Thoracic aorta (tissue), 2 donors: ENCODE measurements at regions not wholly inside any gene's neighbourhood (a gene's known extent, or its start where the extent isn't known, plus 50 kb on each side); places are given as distances from the start of the nearest gene placed in this dataset.

Source experiments
- ATAC-seq: fragments of 150-250 bp; one replicate; pipeline ENCODE4 v1.8.0; 2017; ENCODE audit warnings: low read depth; ENCODE audit not compliant: insufficient number of reproducible peaks, low FRiP score
- DNase-seq: peaks from one replicate; pipeline ENCODE4 v3.0.0-alpha.2; 2020; ENCODE audit warnings: low spot score
- H3K27ac ChIP-seq, 2 donors: fragments of 200-600 bp; sonication (generic); 1 replicate in 1 of 2; 2 replicates in 1 of 2; pipeline ENCODE4 v1.5.1; 2016; ENCODE audit warnings: mild to moderate bottlenecking in 2 of 2, moderate library complexity in 2 of 2
- H3K27me3 ChIP-seq: fragments of 200-600 bp; sonication (generic); replicated peaks from 2 replicates; pipeline ENCODE4 v1.6.0; 2016; ENCODE audit warnings: mild to moderate bottlenecking; ENCODE audit not compliant: insufficient read depth
- H3K36me3 ChIP-seq: fragments of 200-600 bp; sonication (generic); one replicate; pipeline ENCODE4 v1.5.1; 2016
- H3K4me1 ChIP-seq, 2 donors: fragments of 200-600 bp; sonication (generic); 1 replicate in 1 of 2; 2 replicates in 1 of 2; pipeline versions ENCODE4 v1.5.1 to v1.6.0; 2016; ENCODE audit warnings: low read depth in 2 of 2, mild to moderate bottlenecking in 1 of 2; ENCODE audit not compliant: control insufficient read depth in 1 of 2
- H3K4me3 ChIP-seq: fragments of 200-600 bp; sonication (generic); 2 replicates; pipeline ENCODE4 v1.5.1; 2016; ENCODE audit warnings: mild to moderate bottlenecking
- H3K9me3 ChIP-seq: fragments of 200-600 bp; sonication (generic); 2 replicates; pipeline ENCODE4 v1.5.1; 2016
- TF ChIP-seq, protein P1 (sequence below): fragments of 200-600 bp; sonication (generic); IDR thresholded peaks from one replicate; pipeline ENCODE4 v1.5.1; 2019; ENCODE audit warnings: antibody characterized with exemption

DNA sequence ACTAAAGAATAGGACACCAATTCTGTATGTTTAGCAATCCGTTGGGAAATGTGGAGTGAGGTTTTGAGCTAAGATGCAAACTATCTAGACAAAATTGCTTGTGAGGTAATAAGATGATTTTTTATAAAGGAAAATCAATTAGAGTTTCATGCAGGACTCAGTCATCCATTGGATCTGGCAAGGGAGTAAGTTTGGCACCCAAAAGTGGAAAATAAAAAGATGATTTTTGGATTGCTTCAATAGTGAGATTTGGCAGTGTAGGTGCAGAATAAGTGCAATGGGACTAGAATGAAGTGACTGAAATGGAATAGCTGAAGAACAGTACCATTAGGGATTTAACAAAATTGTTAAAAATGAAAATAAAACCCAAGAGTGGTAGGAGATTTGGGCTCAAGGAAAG, 290.5 kb upstream of the EPHA5 start:
- Histone ChIP-seq H3K4me3 (no peak overlapping the region), H3K9me3 (no peaks in the 10 kb centered on the region), H3K27ac (no peak overlapping the region), H3K27me3 (no peaks in the 10 kb centered on the region), H3K36me3 (no peaks in the 10 kb centered on the region), H3K4me1 (no peaks in the 10 kb centered on the region)
- ATAC-seq = no peak
- TF ChIP-seq, protein P1, sequence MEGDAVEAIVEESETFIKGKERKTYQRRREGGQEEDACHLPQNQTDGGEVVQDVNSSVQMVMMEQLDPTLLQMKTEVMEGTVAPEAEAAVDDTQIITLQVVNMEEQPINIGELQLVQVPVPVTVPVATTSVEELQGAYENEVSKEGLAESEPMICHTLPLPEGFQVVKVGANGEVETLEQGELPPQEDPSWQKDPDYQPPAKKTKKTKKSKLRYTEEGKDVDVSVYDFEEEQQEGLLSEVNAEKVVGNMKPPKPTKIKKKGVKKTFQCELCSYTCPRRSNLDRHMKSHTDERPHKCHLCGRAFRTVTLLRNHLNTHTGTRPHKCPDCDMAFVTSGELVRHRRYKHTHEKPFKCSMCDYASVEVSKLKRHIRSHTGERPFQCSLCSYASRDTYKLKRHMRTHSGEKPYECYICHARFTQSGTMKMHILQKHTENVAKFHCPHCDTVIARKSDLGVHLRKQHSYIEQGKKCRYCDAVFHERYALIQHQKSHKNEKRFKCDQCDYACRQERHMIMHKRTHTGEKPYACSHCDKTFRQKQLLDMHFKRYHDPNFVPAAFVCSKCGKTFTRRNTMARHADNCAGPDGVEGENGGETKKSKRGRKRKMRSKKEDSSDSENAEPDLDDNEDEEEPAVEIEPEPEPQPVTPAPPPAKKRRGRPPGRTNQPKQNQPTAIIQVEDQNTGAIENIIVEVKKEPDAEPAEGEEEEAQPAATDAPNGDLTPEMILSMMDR = no peak
- DNase-seq = no peak

DNA sequence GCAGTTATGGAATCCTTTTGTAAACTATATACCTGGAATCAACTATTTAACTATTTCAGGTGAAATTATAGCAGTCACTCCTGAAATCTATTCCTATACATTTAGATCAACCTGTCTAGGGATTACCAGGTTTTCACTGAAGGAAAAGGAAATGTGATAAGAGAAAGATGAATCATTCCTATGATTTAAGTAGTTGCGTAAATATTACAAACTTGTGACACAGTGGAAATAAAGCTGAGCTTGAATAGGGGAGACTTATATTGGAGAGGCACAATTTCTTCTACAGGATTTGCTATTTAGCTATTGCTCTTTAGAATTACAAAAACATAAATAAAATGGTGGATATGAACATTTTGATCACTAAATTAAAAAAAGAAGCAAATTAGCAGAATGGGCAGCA, 284.1 kb upstream of the EPHA5 start:
- Histone ChIP-seq H3K27me3 (no peaks in the 10 kb centered on the region), H3K27ac (no peak overlapping the region), H3K9me3 (no peaks in the 10 kb centered on the region), H3K4me1 (no peaks in the 10 kb centered on the region), H3K36me3 (no peaks in the 10 kb centered on the region), H3K4me3 (no peak overlapping the region)
- ATAC-seq (no peak), DNase-seq (no peak)
- TF ChIP-seq, protein P1 = no peak

DNA sequence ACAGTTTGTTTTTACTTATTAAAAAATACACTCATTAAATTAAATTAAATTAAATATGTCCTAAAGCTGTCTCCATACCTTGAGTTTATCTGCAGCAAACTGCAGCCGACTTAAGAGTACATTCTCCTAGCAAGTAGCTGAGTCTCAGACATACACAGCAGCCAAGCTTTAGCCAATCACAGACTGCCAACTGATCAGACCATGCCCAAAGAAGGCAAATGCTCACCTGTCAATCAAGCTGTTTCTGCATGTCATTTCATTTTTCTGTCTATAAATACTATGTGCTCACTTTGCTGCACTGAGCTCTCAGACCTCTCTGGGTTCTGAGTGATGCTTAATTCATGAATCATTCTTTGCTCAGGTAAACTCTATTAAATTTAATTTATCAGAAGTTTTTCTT, 280.9 kb upstream of the EPHA5 start:
- no peak overlapping the region for H3K4me3 ChIP-seq
- DNase-seq (no peak), ATAC-seq (no peak)
- H3K27ac ChIP-seq = no peak overlapping the region
- H3K27me3 ChIP-seq = no peaks in the 10 kb centered on the region
- TF ChIP-seq, protein P1 = no peak
- H3K4me1 ChIP-seq = no peaks in the 10 kb centered on the region
- H3K36me3 ChIP-seq = no peaks in the 10 kb centered on the region
- no peaks in the 10 kb centered on the region for H3K9me3 ChIP-seq

DNA sequence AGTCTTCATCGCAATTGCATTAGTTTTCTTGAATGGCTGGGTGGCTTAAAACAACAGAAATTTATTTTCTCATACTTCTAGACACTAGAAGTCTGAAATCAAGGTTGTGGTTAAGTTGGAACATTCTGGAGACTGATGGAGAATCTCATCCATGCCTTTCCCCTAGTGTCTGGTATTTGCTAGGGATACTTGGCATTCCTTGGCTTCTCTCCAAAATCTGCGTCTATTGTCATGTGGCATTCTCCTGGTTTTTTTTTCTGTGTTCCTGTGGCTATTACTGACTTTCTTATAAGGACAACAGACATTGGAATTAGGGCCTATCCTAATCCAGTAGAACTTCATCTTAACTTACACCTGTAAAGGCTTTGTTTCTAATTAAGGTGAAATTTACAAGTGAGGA, 272.8 kb upstream of the EPHA5 start:
- ATAC-seq (no peak), DNase-seq (no peak)
- Histone ChIP-seq H3K27ac (no peak overlapping the region), H3K27me3 (no peaks in the 10 kb centered on the region), H3K4me3 (no peak overlapping the region), H3K9me3 (no peaks in the 10 kb centered on the region), H3K4me1 (no peaks in the 10 kb centered on the region), H3K36me3 (no peaks in the 10 kb centered on the region)
- TF ChIP-seq, protein P1 = no peak

DNA sequence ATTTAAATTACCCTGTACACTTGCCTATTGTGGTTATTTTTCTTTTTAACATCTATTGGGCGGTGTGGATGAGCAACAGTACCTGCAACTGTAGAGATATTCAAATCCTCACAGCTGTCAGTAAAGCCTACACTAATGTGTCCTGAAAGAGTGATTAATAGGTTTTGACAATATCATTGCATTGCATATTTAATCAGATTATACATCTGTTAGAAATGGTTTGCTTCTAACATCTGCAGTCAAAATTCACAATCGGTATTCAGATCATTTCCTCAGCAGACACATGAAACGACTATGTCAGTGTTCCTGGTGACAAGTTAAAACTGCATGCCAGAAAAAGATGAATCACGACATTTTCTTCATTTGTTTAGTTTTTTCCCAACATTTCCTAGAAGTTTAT, 254.6 kb upstream of the EPHA5 start:
- Histone ChIP-seq H3K27ac (no peak overlapping the region), H3K36me3 (no peaks in the 10 kb centered on the region), H3K9me3 (no peaks in the 10 kb centered on the region), H3K27me3 (no peaks in the 10 kb centered on the region), H3K4me3 (no peak overlapping the region), H3K4me1 (no peaks in the 10 kb centered on the region)
- TF ChIP-seq, protein P1 = no peak
- DNase-seq (no peak), ATAC-seq (no peak)
